A673 (cell line): ENCODE measurements at regions not wholly inside any gene's neighbourhood (a gene's known extent, or its start where the extent isn't known, plus 50 kb on each side); places are given as distances from the start of the nearest gene placed in this dataset.

Experiments used
- EZH2 ChIP-seq: fragments of 200-600 bp; sonication (generic); IDR thresholded peaks from 2 replicates; pipeline ENCODE4 v1.6.1; 2017; ENCODE audit warnings: borderline replicate concordance, low read depth, mild to moderate bottlenecking, mixed read lengths, antibody characterized with exemption, low read length; ENCODE audit not compliant: poor library complexity, severe bottlenecking
- TF ChIP-seq, protein P1 (sequence below): fragments of 300-800, 200-600 bp; sonication (generic); conservative IDR thresholded peaks from 2 replicates; pipeline ENCODE4 v1.5.1; 2017; ENCODE audit warnings: low read depth, mild to moderate bottlenecking, antibody characterized with exemption, low read length, moderate library complexity, mixed read lengths

DNA sequence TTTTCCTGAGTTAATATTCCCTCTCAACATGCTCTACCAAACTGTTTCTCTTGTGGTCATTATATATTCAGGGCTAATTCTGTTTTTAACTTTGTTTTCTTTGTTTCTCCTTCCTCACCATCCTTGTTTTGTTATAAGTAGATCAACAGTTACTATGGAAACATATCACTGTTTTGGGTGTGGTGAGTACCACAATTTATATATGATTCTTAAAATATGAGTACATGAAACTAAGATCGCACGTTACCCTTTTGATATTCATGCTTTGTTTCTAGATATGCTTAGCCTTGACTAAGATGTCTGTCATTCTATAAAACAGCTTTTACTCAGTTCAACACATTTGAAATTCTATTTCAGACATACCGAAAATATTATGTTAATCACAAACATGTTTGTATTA lies 232.3 kb upstream of the ITGA4 start:
- TF ChIP-seq, protein P1, sequence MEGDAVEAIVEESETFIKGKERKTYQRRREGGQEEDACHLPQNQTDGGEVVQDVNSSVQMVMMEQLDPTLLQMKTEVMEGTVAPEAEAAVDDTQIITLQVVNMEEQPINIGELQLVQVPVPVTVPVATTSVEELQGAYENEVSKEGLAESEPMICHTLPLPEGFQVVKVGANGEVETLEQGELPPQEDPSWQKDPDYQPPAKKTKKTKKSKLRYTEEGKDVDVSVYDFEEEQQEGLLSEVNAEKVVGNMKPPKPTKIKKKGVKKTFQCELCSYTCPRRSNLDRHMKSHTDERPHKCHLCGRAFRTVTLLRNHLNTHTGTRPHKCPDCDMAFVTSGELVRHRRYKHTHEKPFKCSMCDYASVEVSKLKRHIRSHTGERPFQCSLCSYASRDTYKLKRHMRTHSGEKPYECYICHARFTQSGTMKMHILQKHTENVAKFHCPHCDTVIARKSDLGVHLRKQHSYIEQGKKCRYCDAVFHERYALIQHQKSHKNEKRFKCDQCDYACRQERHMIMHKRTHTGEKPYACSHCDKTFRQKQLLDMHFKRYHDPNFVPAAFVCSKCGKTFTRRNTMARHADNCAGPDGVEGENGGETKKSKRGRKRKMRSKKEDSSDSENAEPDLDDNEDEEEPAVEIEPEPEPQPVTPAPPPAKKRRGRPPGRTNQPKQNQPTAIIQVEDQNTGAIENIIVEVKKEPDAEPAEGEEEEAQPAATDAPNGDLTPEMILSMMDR, result no peak
- no peak for TF ChIP-seq EZH2
